ENCODE measurements at regions not wholly inside any gene's neighbourhood (a gene's known extent, or its start where the extent isn't known, plus 50 kb on each side); places are given as distances from the start of the nearest gene placed in this dataset.

DNA sequence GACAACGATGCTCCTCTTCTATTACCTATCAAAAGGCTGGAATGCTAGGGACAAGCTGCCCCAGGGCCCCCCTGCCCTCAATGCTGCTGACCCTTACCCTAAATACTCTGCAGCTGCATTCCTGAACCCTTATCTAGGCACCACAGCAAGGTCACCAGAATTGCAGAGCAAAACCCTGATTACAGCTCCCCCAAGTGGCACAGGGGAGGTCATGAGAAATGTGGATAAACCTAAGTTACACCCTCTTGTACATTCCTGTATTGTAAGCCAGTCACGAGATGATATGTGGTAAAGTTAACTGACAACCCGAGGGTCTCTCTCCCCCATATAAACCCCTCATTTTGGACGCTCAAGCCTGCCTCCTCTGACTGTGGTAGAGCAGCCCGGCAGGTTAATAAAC lies 411.8 kb upstream of the STXBP6 start:
- no peak for TF ChIP-seq CTCF (conservative IDR thresholded peaks at IDR 0.05; ENCODE audit: low read depth, low read length)
- TF ChIP-seq EZH2 (IDR thresholded peaks at IDR 0.05; ENCODE audit: low read length, unreplicated experiment), result no peak
- TF ChIP-seq EZH2phosphoT487 (IDR thresholded peaks at IDR 0.05; ENCODE audit: borderline replicate concordance, low read length), result no peak

Measured in PC-3 (cell line).